ENCODE measurements at regions not wholly inside any gene's neighbourhood (a gene's known extent, or its start where the extent isn't known, plus 50 kb on each side); places are given as distances from the start of the nearest gene placed in this dataset.
"Not testable (repeated sequence)": the region's sequence is repeated elsewhere in the genome, so short reads cannot be mapped to it uniquely, and the experiment has no call there.

- DNase-seq (ENCODE audit: low read depth in 2 of 3, low spot score in 2 of 3) = no peak
These were observed 226.0 kb upstream of the PTGER4 start for GRCh38 chr5:40453689-40454088.

GRCh38 chr5:40452874-40453624 lies 226.7 kb upstream of the PTGER4 start:
- no peak for DNase-seq (ENCODE audit: low read depth in 2 of 3, low spot score in 2 of 3)

- no peak for DNase-seq (ENCODE audit: low read depth in 2 of 3, low spot score in 2 of 3)
These were observed 232.3 kb upstream of the PTGER4 start for GRCh38 chr5:40447438-40447837.

- no peak for DNase-seq (ENCODE audit: low read depth in 2 of 3, low spot score in 2 of 3)
These were observed 232.8 kb upstream of the PTGER4 start for GRCh38 chr5:40446910-40447309.

- DNase-seq (ENCODE audit: low read depth in 2 of 3, low spot score in 2 of 3) = no peak
These were observed 237.4 kb upstream of the PTGER4 start for GRCh38 chr5:40442346-40442745.

- DNase-seq (ENCODE audit: low read depth in 2 of 3, low spot score in 2 of 3) = no peak
These were observed 238.0 kb upstream of the PTGER4 start for GRCh38 chr5:40441733-40442132.

DNA sequence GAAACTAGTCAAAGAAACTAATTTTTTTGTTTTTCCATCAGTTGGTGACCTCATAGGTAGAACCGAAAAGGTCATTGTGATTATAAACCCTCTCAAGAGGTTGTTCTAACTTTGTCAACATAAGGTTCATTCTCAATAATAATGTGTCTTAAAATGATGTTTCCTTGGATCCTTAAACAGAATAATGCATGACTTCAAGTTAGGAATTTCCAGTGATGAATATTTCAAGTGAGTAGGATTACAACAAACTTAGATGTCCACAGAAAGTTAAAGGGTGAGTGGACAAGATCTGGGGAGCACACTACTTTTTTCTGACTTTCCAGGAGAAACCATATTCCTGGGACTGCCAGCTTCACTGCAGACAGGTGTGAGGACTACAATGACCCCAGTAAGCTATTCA lies 239.0 kb upstream of the PTGER4 start:
- DNase-seq (ENCODE audit: low read depth in 2 of 3, low spot score in 2 of 3) = no peak

GRCh38 chr5:40439103-40439502 lies 240.6 kb upstream of the PTGER4 start:
- not testable (repeated sequence) for DNase-seq (ENCODE audit: low read depth in 2 of 3, low spot score in 2 of 3)

DNA sequence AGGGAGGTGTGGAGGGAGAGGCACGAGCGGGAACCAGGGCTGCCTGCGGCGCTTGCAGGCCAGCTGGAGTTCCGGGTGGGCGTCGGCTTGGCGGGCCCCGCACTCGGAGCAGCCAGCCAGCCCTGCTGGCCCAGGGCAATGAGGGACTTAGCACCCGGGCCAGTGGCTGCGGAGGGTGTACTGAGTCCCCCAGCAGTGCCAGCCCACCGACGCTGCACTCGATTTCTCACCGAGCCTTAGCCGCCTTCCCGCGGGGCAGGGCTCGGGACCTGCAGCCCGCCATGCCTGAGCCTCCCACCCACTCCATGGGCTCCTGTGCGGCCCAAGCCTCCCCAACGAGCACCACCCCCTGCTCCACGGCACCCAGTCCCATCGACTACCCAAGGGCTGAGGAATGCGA lies 241.1 kb upstream of the PTGER4 start:
- not testable (repeated sequence) for DNase-seq (ENCODE audit: low read depth in 2 of 3, low spot score in 2 of 3)

DNA sequence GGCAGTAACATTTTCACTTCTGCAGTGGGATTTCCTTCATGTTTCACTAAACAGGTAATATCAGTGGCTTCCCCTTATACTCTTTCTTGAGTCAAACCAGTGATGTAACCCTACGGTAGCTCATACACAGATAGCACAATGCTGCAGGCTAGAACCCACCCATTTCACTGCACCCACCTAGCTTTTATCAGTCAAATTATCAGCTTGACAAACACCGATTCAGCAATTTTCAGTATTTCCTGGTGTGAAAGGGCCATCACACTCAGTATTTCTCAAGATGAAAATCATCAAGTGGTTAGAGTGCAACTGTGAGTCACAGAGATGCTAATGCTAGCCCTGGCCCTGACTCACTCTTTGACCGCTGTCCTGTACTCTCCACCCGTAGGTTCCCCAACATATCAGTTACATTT lies 242.3 kb upstream of the PTGER4 start:
- no peak for DNase-seq (ENCODE audit: low read depth in 2 of 3, low spot score in 2 of 3)

GRCh38 chr5:40436535-40437237 lies 243.0 kb upstream of the PTGER4 start:
- no peak for DNase-seq (ENCODE audit: low read depth in 2 of 3, low spot score in 2 of 3)

DNA sequence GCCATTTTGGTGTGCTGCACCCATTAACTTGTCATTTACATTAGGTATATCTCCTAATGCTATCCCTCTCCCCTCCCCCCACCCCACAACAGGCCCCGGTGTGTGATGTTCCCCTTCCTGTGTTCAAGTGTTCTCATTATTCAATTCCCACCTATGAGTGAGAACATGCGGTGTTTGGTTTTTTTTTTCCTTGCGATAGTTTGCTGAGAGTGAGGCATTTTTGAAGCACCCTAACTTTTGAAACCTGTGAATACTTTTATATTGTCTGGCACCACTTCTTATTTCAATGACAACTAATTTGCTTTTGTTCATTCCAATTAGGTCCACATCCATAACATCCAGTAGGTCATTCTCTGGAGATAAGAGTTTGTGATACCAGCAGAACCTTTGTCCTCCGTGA lies 244.0 kb upstream of the PTGER4 start:
- not testable (repeated sequence) for DNase-seq (ENCODE audit: low read depth in 2 of 3, low spot score in 2 of 3)

DNA sequence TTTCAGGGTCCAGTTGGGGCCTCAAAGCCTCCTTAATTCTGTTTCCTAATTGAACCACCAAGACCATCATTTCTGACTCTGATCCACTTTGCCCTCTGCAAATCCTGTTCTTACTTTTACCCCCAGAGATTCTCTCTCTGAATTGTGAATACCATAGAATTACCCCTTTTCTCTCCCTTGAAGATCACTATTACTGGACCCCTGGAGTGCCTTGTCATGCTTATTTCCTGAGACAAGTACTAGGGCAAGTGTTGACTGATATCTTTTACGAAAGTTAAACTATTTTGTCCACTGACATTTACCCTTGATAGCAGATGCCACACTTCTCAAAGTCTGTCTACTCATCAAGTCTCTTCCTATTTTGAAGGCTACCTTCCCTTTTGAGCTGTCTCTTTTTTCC lies 246.9 kb upstream of the PTGER4 start:
- DNase-seq (ENCODE audit: low read depth in 2 of 3, low spot score in 2 of 3) = no peak

DNA sequence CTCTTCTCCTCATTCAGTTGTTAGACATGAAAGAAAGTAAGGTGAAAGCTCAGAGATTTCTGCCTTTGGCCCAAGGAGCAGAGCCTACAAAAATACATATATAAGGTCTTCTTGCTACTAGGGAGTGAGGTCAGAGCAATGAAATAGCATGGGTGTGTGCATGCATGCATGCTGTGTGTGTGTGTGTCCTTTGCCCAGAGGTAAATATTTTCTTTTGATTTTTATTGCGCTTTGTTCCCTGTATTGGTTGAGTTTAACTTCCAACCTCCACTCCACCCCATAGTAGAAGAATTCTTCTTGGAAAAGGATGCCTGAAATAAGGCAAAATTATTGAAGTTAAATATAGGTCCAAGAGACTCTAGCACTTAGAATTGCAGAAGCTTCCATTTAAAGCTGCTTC lies 248.0 kb upstream of the PTGER4 start:
- DNase-seq (ENCODE audit: low read depth in 2 of 3, low spot score in 2 of 3) = no peak

DNA sequence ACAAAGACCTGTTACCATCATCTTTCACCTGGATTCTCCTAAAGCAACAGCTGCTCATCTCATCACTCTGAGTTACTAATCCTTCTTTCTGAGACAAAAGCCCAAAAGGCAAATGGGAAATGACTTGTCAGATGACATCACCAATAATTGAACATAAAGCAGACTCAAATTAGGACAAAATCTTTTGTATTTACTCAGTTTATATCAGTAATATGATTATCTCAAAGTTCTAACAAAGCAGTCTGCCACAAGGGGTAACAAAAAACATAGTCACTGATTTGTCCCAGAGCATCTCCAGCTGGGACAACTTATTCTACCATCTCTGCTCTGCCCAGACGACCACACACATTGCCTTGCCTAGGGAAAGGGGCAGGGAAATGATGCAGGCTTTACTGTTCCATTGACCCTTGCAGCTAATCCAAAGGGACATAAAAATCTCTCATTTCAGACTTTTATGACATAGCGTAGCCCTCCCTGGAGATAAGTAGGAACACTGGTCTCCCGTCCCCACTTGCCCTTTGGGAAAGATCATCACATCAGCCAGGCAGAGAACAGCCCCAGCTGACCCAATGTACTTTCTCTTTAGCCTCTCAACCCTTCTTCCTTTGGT lies 249.5 kb upstream of the PTGER4 start:
- DNase-seq (ENCODE audit: low read depth in 2 of 3, low spot score in 2 of 3) = no peak

DNA sequence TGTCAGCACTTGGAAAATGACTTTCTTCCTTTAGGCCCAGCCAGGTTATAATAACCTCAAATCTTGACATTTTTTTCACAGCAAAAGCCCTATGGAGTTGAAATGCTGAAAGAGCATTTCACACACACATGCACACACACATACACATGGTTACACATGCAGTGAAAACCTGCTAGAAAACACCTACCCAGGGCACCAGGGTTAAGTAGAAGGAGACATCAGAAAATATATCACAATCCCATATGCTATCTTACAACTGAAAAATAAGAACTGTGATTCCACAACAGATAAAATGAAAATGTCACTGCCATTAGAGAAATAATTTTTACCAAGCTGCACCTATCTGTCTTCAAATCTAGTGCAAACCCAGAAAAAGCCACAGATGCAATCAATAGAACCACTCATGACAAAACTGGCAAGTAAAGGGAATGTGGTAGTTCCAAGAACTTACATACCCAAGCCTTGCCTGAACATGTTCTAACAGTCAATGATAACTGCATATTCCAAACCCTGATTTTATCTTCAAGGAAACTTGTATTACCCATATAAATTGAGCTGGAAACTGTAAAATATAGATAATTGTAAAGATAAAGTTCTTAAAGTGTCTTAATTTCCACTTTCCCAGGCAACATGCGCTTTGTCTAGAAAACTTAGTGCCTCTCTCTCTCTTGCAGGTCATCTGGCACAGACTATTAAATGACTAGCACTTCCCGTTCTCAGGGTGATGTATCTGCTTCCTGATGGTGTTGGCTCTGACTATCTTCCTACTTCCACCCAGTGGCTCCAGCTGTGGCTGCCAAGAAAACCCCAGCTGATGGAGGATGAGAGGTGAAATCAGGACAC lies 250.2 kb upstream of the PTGER4 start:
- no peak for DNase-seq (ENCODE audit: low read depth in 2 of 3, low spot score in 2 of 3)

DNA sequence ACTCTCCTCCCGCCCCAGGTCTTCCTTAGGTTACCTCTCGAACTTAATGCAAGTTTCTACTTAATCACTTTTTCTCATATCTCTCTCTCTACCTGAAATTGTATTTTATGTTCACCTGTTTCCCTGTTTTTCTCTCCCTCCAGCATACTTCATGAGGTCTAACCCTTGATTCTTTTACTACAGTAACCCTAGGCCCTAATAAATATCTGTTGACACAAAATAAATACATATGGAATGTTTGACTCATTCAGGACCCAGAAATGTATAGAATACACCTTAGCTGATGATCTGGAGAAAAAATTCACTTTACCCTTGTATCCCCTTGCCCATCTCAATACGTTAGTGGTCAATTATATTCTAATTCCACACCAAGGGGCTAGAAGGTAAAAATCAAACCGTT lies 250.9 kb upstream of the PTGER4 start:
- no peak for DNase-seq (ENCODE audit: low read depth in 2 of 3, low spot score in 2 of 3)

DNA sequence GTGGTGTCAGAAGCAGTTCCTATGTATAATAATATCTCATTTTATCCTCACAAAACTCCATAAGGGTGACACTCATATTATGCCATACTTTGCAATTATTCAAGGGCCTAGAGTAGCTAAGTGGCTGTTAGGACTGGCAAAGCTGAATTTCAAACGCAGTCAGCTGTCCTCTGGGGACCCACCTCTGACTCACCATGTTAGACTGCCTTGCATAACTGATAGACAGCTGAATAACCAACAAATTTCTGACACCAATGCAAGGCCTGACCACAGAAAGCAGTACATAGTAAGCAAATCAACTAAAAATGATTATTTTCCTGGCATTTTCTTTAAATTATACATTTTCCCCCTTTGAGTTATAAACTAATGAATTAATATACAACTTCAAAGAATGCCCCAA lies 251.6 kb upstream of the PTGER4 start:
- no peak for DNase-seq (ENCODE audit: low read depth in 2 of 3, low spot score in 2 of 3)

DNA sequence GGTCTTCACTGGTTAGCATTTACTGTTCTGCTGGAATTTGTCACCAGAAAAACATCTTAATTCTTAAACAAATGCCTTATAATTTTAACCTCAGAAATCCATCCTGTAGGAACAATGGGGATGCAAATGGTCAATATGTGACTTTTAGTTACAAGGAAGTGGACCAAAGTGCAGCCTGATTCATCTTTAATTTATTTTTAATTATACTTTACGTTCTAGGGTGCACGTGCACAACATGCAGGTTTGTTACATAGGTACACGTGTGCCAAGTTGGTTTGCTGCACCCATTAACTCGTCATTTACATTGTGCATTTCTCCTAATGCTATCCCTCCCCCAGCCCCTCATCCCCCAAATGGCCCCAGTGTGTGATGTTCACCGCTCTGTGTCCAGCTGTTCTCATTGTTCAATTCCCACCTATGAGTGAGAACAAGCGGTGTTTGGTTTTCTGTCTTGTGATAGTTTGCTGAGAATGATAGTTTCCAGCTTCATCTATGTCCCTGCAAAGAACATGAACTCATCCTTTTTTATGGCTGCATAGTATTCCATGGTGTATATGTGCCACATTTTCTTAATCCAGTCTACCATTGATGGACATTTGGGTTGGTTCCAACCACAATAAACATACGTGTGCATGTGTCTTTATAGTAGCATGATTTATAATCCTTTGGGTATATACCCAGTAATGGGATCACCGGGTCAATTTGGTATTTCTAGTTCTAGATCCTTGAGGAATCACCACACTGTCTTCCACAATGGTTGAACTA lies 262.5 kb upstream of the PTGER4 start:
- DNase-seq (ENCODE audit: low read depth in 2 of 3, low spot score in 2 of 3) = not testable (repeated sequence)

DNA sequence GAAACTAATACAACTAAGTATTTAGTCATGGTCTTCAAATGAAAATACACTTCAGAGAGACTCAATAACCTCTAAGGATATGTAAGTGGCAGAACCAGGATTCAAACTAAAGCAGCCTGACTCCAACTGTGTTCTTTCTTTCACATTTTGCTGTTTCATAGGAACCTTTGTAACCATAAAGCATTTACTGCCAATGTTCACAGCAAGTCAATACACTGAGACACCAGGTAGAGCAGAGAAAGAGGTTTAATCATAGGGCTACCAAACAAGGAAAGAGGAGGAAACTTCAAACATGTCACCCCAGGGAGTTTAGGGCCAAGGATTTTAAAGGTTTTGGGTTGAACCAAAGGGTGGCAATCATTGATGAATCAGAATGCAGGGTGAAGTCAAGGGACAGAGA lies 263.1 kb upstream of the PTGER4 start:
- DNase-seq (ENCODE audit: low read depth in 2 of 3, low spot score in 2 of 3) = no peak

- DNase-seq (ENCODE audit: low read depth in 2 of 3, low spot score in 2 of 3) = no peak
These were observed 263.6 kb upstream of the PTGER4 start for GRCh38 chr5:40416098-40416497.

Measured in activated CD8-positive, alpha-beta memory T cell treated with anti-CD3 and anti-CD28 coated beads for 48 hours (primary cell).